A673 (cell line): ENCODE measurements at regions not wholly inside any gene's neighbourhood (a gene's known extent, or its start where the extent isn't known, plus 50 kb on each side); places are given as distances from the start of the nearest gene placed in this dataset.

Experiments used
- BruUV-seq: library from RNA; stranded (reverse); fragments of 400-500 nt; replicated peaks from 2 replicates; lab custom pipeline; 2021; lab: Mats Ljungman, UMichigan
- CTCF ChIA-PET: fragments of 300-600 bp; sonication (Branson Sonifier 250); formaldehyde crosslinking; loops from one replicate; lab custom pipeline; 2022; ENCODE audit warnings: antibody characterized with exemption; lab: Charles Lee
- POLR2A ChIA-PET: fragments of 300-600 bp; sonication (Branson Sonifier 250); formaldehyde crosslinking; loops from one replicate; lab custom pipeline; 2022; ENCODE audit warnings: antibody characterized with exemption; ENCODE audit not compliant: low non-redundant PET; lab: Charles Lee
- DNase-seq: peaks from one replicate; pipeline ENCODE4 v3.0.0-alpha.2; 2015; ENCODE audit warnings: low spot score
- H3K27ac ChIP-seq: fragments of 200-600 bp; sonication (generic); 2 replicates; pipeline ENCODE4 v1.5.1; 2016; ENCODE audit warnings: mixed run types, low read depth, mild to moderate bottlenecking, mixed read lengths, antibody characterized with exemption, low read length; ENCODE audit not compliant: poor library complexity, severe bottlenecking
- H3K27me3 ChIP-seq: fragments of 200-600 bp; sonication (generic); replicated peaks from 2 replicates; pipeline ENCODE4 v1.6.1; 2017; ENCODE audit warnings: mixed run types, low read depth, mild to moderate bottlenecking, mixed read lengths, antibody characterized with exemption, low read length; ENCODE audit not compliant: insufficient read depth, poor library complexity
- H3K36me3 ChIP-seq: fragments of 200-600 bp; sonication (generic); 2 replicates; pipeline ENCODE4 v1.6.1; 2016; ENCODE audit warnings: mixed run types, mild to moderate bottlenecking, mixed read lengths, antibody characterized with exemption, low read length; ENCODE audit not compliant: insufficient read depth, poor library complexity, severe bottlenecking
- H3K4me1 ChIP-seq: fragments of 200-600 bp; sonication (generic); 2 replicates; pipeline ENCODE4 v1.6.1; 2017; ENCODE audit warnings: mixed run types, mild to moderate bottlenecking, mixed read lengths, antibody characterized with exemption, low read length; ENCODE audit not compliant: insufficient read depth, poor library complexity, severe bottlenecking
- H3K4me3 ChIP-seq: fragments of 200-600 bp; sonication (generic); 2 replicates; pipeline ENCODE4 v1.5.1; 2016; ENCODE audit warnings: low read depth, mixed run types, mild to moderate bottlenecking, mixed read lengths, low read length; ENCODE audit not compliant: poor library complexity, severe bottlenecking
- H3K9me3 ChIP-seq: fragments of 200-600 bp; sonication (generic); 2 replicates; pipeline ENCODE4 v1.6.1; 2016; ENCODE audit warnings: mixed run types, low read depth, mild to moderate bottlenecking, mixed read lengths, antibody characterized with exemption, low read length; ENCODE audit not compliant: poor library complexity, severe bottlenecking
- EZH2 ChIP-seq: fragments of 200-600 bp; sonication (generic); IDR thresholded peaks from 2 replicates; pipeline ENCODE4 v1.6.1; 2017; ENCODE audit warnings: borderline replicate concordance, low read depth, mild to moderate bottlenecking, mixed read lengths, antibody characterized with exemption, low read length; ENCODE audit not compliant: poor library complexity, severe bottlenecking
- intact Hi-C: fragments of 100-400 bp; cut with micrococcal nuclease; formaldehyde crosslinking; loops from one replicate; pipeline ENCODE4 v1.10.0; 2022; ENCODE audit not compliant: unreplicated experiment
- TF ChIP-seq, protein P1 (sequence below): fragments of 300-800, 200-600 bp; sonication (generic); conservative IDR thresholded peaks from 2 replicates; pipeline ENCODE4 v1.5.1; 2017; ENCODE audit warnings: low read depth, mild to moderate bottlenecking, antibody characterized with exemption, low read length, moderate library complexity, mixed read lengths

- no TSS peak for BruUV-seq
- no peak for DNase-seq
- ChIA-PET POLR2A (no interaction called here), CTCF (no interaction called here)
- Histone ChIP-seq H3K27ac (no peak overlapping the region), H3K36me3 (no peaks in the 10 kb centered on the region), H3K4me1 (no peaks in the 10 kb centered on the region), H3K27me3 (no peaks in the 10 kb centered on the region), H3K9me3 (no peaks in the 10 kb centered on the region), H3K4me3 (no peak overlapping the region)
- TF ChIP-seq EZH2 = no peak
- TF ChIP-seq, protein P1, sequence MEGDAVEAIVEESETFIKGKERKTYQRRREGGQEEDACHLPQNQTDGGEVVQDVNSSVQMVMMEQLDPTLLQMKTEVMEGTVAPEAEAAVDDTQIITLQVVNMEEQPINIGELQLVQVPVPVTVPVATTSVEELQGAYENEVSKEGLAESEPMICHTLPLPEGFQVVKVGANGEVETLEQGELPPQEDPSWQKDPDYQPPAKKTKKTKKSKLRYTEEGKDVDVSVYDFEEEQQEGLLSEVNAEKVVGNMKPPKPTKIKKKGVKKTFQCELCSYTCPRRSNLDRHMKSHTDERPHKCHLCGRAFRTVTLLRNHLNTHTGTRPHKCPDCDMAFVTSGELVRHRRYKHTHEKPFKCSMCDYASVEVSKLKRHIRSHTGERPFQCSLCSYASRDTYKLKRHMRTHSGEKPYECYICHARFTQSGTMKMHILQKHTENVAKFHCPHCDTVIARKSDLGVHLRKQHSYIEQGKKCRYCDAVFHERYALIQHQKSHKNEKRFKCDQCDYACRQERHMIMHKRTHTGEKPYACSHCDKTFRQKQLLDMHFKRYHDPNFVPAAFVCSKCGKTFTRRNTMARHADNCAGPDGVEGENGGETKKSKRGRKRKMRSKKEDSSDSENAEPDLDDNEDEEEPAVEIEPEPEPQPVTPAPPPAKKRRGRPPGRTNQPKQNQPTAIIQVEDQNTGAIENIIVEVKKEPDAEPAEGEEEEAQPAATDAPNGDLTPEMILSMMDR = no peak
- intact Hi-C loops = no loop called here
Observed at GRCh38 chr6:23224540-23224939, 655.2 kb downstream of the HDGFL1 start.

- BruUV-seq = no TSS peak
- no peak overlapping the region for H3K27ac ChIP-seq
- H3K4me3 ChIP-seq = no peak overlapping the region
- CTCF ChIA-PET = no interaction called here
- no peak for DNase-seq
- TF ChIP-seq, protein P1 = no peak
- no peak for TF ChIP-seq EZH2
- POLR2A ChIA-PET = no interaction called here
- no peaks in the 10 kb centered on the region for H3K9me3 ChIP-seq
- intact Hi-C loops = no loop called here
- H3K36me3 ChIP-seq = no peaks in the 10 kb centered on the region
- H3K4me1 ChIP-seq = no peaks in the 10 kb centered on the region
- no peaks in the 10 kb centered on the region for H3K27me3 ChIP-seq
Observed at GRCh38 chr6:23228439-23229024, 659.2 kb downstream of the HDGFL1 start.

GRCh38 chr6:23243854-23244253 lies 674.5 kb downstream of the HDGFL1 start:
- H3K4me1 ChIP-seq = no peaks in the 10 kb centered on the region
- BruUV-seq = no TSS peak
- POLR2A ChIA-PET = no interaction called here
- H3K4me3 ChIP-seq = no peak overlapping the region
- no peaks in the 10 kb centered on the region for H3K9me3 ChIP-seq
- no peak overlapping the region for H3K27ac ChIP-seq
- intact Hi-C loops = no loop called here
- H3K27me3 ChIP-seq = no peaks in the 10 kb centered on the region
- H3K36me3 ChIP-seq = no peaks in the 10 kb centered on the region
- no peak for DNase-seq
- CTCF ChIA-PET = no interaction called here
- TF ChIP-seq, protein P1 = no peak
- no peak for TF ChIP-seq EZH2
